Activated effector memory CD4-positive, alpha-beta T cell treated with Interleukin-2 at 50 U/mL for 16 hours (primary cell): ENCODE measurements at regions not wholly inside any gene's neighbourhood (a gene's known extent, or its start where the extent isn't known, plus 50 kb on each side); places are given as distances from the start of the nearest gene placed in this dataset.

Source experiments
- DNase-seq: peaks from one replicate; pipeline ENCODE4 v3.0.0-alpha.2; 2020

DNA sequence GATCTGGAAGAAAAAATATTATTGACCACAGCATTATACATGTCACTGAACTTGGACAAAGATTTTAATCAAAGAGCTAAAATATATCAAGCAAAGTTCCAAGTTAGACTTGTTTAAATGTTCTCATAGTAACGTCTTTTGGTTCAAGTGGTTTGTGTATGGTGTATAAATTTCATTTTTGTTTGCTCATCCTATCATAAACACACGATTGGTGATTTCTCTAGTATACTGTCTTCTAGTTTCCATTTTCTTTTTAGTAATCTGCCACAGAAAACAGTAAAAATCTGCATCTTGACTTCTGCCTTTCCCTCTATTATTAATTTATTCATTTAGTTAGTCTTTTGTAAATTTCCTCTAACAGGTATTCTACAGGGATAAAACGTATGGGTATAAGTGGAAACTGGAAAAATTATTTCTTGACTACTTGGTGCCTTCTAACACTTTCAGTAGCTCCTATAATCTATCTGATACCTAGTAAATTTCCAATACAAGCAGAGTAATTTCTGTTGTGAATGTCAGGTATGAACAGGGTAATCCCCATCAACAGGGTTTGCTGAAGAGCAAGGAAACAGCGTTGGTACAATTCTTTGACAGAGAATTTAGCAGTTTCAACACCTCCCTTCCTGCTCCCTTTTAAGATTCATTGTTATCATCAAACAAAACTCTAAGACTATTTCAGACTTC lies 268.0 kb downstream of the PTPRC start:
- no peak for DNase-seq

- no peak for DNase-seq
Measured at GRCh38 chr1:198907423-198907746, 268.5 kb downstream of the PTPRC start.

DNA sequence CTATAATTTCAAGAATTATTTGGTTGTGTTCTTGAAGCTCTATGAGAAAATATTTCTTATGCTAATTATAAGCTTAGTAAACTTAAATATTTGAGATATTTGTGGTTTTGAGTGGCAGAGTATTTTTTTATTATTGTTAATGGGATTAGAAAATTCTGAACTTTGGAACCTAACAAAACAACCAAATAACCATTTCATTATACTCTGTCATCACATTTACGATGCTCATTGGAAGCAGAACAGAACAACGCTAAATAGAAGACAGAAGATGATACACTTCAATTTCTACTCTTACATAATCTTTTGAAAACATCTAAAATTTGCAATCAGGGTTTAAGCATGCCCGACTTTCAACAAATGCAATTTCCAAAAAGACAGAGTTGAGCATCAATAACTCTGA lies 270.2 kb downstream of the PTPRC start:
- DNase-seq: no peak

DNA sequence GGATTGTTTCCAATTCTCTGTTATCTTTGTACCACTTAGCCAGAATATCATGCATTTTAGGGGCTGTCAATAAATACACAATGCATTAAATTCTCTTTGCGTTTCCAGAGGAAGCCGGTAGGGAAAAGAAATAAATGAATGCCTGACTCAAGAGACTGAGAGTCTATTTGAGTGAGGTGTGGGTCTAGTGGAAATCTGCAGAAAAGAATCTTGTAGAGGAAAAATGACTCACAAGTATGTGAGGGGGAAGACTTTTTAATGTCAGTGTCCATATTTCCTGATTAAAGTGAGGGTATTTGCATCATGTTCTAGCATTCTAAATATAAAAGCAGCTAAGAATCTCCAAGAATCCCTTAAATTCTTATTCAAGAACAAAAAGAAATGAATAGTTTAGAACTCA lies 271.1 kb downstream of the PTPRC start:
- DNase-seq: no peak

DNA sequence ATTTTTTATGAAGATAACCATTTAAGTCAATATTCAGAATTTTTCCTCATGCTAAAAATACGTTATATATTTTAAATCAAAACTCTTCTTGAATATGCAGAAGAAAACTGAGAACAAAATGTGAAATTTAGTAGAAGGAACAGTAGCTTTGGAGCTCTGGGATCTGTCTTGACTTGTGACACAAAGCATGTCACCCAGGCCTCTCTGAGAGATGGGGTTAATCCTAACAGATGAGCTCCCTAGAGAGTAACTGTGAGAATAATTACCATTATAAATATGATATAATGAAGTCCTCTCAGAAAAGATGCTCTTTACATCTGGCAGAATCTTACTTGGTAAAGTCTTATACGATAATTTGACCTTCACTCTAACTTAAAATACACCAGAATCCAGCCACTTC lies 272.0 kb downstream of the PTPRC start:
- no peak for DNase-seq

- DNase-seq: no peak
Measured at GRCh38 chr1:198912046-198912445, 273.2 kb downstream of the PTPRC start.

DNA sequence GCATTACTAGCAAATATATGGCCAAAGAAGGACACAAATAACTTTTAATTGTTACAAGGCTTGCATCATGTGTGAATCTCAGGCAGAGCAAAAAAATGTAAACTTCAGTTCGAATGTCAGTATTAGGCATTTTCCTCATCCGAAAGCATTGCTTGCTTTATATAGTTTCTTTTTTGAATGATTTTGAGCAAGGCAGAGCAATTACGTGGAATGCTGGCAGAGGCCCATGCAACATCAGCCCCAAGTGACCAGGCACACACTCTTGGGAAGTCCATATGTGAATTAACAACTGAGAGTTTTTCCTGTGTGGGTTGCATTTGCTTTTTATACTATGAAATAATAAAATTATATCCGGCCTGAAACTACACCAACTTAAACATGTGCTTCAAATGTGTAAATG lies 274.8 kb downstream of the PTPRC start:
- no peak for DNase-seq

GRCh38 chr1:198915327-198916231 lies 276.7 kb downstream of the PTPRC start:
- no peak for DNase-seq

DNA sequence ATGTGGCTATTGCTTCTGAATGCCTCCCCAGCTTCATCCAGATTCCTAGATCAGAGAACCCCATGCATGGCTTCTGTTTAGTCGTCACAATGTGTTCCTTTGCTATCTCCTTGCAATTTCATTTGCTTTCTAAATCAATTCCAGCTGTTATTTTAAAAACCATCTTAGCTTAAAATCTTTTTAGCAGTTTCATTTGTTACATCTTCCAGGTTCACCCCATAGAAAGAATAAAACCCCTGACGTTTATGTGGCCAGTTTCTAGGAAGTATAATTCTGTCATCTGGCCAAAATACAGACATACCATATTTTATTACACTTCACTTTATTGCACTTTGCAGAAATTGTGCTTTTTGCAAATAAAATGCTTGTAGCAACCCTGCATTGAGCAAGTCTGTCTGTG lies 278.4 kb downstream of the PTPRC start:
- no peak for DNase-seq

DNA sequence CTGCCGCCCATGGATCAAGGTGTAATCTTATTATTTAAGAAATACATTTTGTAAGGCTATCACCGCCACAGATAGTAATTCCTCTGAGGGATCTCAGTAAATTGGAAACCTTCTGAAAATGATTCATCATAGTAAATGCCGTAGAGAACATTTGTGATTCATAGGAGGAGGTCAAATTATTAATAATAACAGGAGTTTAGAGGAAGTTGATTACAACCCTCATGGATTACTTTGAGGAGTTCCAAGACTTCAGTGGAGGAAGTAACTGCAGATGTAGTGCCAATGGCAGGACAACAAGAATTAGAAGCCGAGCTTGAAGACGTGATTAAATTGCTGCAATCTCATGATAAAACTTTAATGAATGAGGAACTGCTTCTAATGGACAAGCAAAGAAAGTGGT lies 280.1 kb downstream of the PTPRC start:
- DNase-seq: no peak

GRCh38 chr1:198919667-198920398 lies 281.0 kb downstream of the PTPRC start:
- no peak for DNase-seq

- DNase-seq: no peak
Measured at GRCh38 chr1:198922638-198923430, 284.0 kb downstream of the PTPRC start.

DNA sequence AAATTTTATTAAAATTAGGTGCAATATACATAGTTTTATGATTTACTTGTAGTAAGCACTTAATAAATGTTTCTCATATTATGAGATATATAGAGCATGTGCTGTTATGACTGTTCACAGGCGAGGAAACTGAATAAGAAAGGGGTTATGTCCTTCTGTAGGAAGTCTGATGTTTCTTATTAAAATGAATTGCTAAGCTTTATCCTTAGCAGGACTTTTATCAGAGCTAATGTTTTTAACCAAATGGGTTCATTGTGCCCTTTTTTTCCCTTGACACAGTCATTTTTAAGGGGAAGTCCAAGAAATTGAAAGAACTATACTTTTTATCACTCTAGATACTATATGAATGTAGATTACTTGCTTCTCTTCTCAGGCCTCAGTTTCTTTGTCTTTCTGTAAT lies 285.2 kb downstream of the PTPRC start:
- no peak for DNase-seq

DNA sequence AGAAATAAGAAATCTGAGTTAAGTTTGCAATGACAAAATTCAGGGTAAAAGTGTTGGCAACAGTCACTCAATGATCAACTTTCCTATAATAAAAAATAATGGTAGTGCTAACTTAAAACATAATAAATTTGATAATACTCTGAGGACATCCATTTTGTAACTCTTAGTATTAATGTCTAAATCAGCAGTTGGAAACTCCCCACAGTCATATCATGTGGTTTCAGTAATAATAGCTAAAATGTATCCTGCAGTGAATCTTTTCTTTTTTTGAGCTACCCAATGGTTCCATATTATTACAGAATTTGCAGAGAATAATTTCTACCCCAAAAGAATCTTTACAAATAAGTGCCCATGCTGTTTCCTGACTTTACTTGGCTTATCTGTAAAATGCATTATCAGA lies 286.7 kb downstream of the PTPRC start:
- DNase-seq: no peak

DNA sequence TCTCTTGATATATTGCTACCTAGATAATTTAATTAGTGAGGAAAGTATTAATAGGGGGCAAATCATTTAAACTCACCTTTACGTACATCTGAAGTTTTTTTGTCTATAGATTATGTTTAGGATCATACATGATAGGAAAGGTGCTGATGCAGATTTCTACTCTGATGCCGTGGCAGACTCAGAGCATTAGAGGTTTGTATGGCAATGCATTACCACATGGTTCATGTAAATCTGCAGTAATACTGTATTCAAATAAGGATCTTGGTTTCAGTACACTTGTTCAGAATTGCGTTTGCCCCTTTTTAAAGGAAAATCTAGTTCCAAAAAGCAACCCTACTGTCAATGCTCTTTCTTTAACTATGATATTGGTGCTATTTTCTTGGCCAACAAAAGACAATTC lies 288.3 kb downstream of the PTPRC start:
- no peak for DNase-seq

- no peak for DNase-seq
Measured at GRCh38 chr1:198929111-198929604, 290.3 kb downstream of the PTPRC start.

- DNase-seq: no peak
Measured at GRCh38 chr1:198929961-198930599, 291.2 kb downstream of the PTPRC start.

DNA sequence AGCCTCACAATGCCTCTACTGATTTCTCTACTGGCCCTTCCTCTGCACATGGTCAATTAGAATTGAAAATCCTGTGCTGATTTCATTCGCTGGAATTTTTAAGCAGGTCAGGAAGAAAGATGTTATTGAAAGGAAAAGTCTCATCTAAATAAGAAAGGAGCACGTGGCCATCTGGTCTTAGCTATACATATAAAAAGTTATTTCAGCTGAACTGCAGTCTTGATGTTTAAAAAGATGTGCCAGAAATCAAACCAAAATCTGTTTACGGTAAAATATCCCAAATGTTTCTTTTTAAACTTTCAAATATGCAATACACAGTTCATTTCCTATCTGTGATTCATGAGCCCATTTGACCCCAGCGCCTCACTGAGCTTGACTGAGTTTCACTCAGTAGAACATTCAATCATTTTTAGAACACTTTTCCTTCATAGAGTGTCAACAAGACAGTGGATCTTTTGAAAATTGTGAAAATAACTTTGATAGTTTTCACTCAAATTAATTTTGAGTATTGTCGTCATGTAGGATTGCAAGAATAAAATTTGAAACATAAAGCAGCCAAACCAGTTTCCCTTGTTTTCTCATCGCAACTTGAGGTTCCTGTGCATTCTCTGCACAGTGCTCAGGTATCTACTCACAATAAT lies 293.6 kb downstream of the PTPRC start:
- no peak for DNase-seq

- no peak for DNase-seq
Measured at GRCh38 chr1:198933515-198934222, 294.8 kb downstream of the PTPRC start.

GRCh38 chr1:198934426-198934825 lies 295.6 kb downstream of the PTPRC start:
- no peak for DNase-seq

- peak; percentile 43 for DNase-seq
Measured at GRCh38 chr1:198934901-198935305, 296.1 kb downstream of the PTPRC start.
